OCI-LY7 (cell line): ENCODE measurements at regions not wholly inside any gene's neighbourhood (a gene's known extent, or its start where the extent isn't known, plus 50 kb on each side); places are given as distances from the start of the nearest gene placed in this dataset.

Experiments used
- BruUV-seq: library from RNA; stranded (reverse); fragments of 400-500 nt; replicated peaks from 2 replicates; lab custom pipeline; 2021; lab: Mats Ljungman, UMichigan
- CTCF ChIA-PET: fragments of 300-600 bp; sonication (Branson Sonifier 250); formaldehyde crosslinking; loops from one replicate; lab custom pipeline; 2022; ENCODE audit warnings: antibody characterized with exemption; ENCODE audit not compliant: unreplicated experiment; lab: Charles Lee
- POLR2A ChIA-PET: fragments of 300-600 bp; sonication (Branson Sonifier 250); formaldehyde crosslinking; loops from one replicate; lab custom pipeline; 2022; ENCODE audit warnings: antibody characterized with exemption; lab: Charles Lee
- DNase-seq: peaks from one replicate; pipeline ENCODE4 v3.0.0-alpha.2; 2015; ENCODE audit warnings: low spot score
- H2AFZ ChIP-seq: fragments of 200-600 bp; sonication (generic), shearing (Covaris generic); 2 replicates; pipeline ENCODE4 v1.6.1; 2014; ENCODE audit warnings: mild to moderate bottlenecking, antibody characterized with exemption, low read length, moderate library complexity
- H3K27ac ChIP-seq: fragments of 200-600 bp; sonication (generic); 2 replicates; pipeline ENCODE4 v1.5.1; 2014; ENCODE audit warnings: mixed run types, low read depth, mild to moderate bottlenecking, moderate library complexity, low read length, inconsistent platforms; ENCODE audit not compliant: poor library complexity, severe bottlenecking
- H3K36me3 ChIP-seq: fragments of 200-600 bp; sonication (generic); 2 replicates; pipeline ENCODE4 v1.6.1; 2014; ENCODE audit warnings: mild to moderate bottlenecking, antibody characterized with exemption, low read length, moderate library complexity, mixed read lengths; ENCODE audit not compliant: insufficient read depth
- H3K4me1 ChIP-seq: fragments of 200-600 bp; sonication (generic); 2 replicates; pipeline ENCODE4 v1.5.1; 2014; ENCODE audit warnings: mild to moderate bottlenecking, low read length; ENCODE audit not compliant: insufficient read depth, poor library complexity, severe bottlenecking
- H3K4me2 ChIP-seq: fragments of 200-600 bp; sonication (generic); 2 replicates; pipeline ENCODE4 v1.6.1; 2014; ENCODE audit warnings: mild to moderate bottlenecking, low read length
- H3K4me3 ChIP-seq: fragments of 200-600 bp; sonication (generic); 2 replicates; pipeline ENCODE4 v1.5.1; 2014; ENCODE audit warnings: mild to moderate bottlenecking, low read depth, low read length; ENCODE audit not compliant: poor library complexity, severe bottlenecking
- H3K79me2 ChIP-seq: fragments of 200-600 bp; sonication (generic); 2 replicates; pipeline ENCODE4 v1.6.1; 2016; ENCODE audit warnings: low read depth, mild to moderate bottlenecking, low read length, moderate library complexity, mixed read lengths; ENCODE audit not compliant: insufficient read depth
- H3K9me2 ChIP-seq: fragments of 200-600 bp; sonication (generic); 2 replicates; pipeline ENCODE4 v1.6.1; 2016; ENCODE audit warnings: mild to moderate bottlenecking, low read length, mixed read lengths; ENCODE audit not compliant: insufficient read depth
- H3K9me3 ChIP-seq: fragments of 200-600 bp; sonication (generic); 2 replicates; pipeline ENCODE4 v1.6.1; 2014; ENCODE audit warnings: mild to moderate bottlenecking, mixed run types, low read length, mixed read lengths
- H4K20me1 ChIP-seq: fragments of 200-600 bp; sonication (generic); 2 replicates; pipeline ENCODE4 v1.6.1; 2014; ENCODE audit warnings: mild to moderate bottlenecking, antibody characterized with exemption, low read length, moderate library complexity, mixed read lengths; ENCODE audit not compliant: insufficient read depth
- EZH2phosphoT487 ChIP-seq: fragments of 200-600 bp; sonication (generic); IDR thresholded peaks from 2 replicates; pipeline ENCODE4 v1.6.1; 2018; ENCODE audit warnings: low read depth, borderline replicate concordance, mild to moderate bottlenecking, mixed run types, antibody characterized with exemption, low read length, moderate library complexity, mixed read lengths
- intact Hi-C: fragments of 100-400 bp; cut with micrococcal nuclease; formaldehyde crosslinking; loops from one replicate; pipeline ENCODE4 v1.10.0; 2022; ENCODE audit not compliant: unreplicated experiment
- TF ChIP-seq, protein P1 (sequence below): fragments of 200-600 bp; sonication (generic); conservative IDR thresholded peaks from 2 replicates; pipeline ENCODE4 v1.5.1; 2014; ENCODE audit warnings: mild to moderate bottlenecking, antibody characterized with exemption, low read length, moderate library complexity, mixed read lengths

DNA sequence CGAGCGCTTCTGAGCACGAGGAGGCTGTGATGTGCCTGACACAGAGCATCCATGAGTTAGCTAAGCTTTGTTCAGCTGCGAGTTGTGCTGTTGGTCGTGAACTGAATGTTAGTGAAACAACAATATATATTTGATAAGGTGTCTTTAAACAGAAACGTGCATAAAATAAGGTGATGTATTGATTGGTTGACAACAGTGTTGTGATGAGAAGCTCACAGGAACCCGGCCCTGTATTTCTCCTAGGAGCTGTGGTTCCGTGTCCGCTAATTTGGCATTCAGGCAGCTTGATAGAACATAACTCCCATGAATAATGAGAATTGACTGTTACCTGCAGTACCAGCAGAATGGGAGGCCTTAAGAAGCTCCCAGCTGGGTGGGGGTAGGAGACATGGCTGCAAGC is 146.4 kb upstream of the MYCN start:
- H4K20me1 ChIP-seq = no peaks in the 10 kb centered on the region
- H3K27ac ChIP-seq = no peak overlapping the region
- DNase-seq = no peak
- H3K36me3 ChIP-seq = no peaks in the 10 kb centered on the region
- H2AFZ ChIP-seq = no peak overlapping the region
- H3K4me2 ChIP-seq = no peak overlapping the region
- no peaks in the 10 kb centered on the region for H3K9me2 ChIP-seq
- intact Hi-C loops = no loop called here
- no peaks in the 10 kb centered on the region for H3K79me2 ChIP-seq
- ChIA-PET CTCF (no interaction called here), POLR2A (no interaction called here)
- no peak for TF ChIP-seq EZH2phosphoT487
- H3K4me3 ChIP-seq = no peak overlapping the region
- no peaks in the 10 kb centered on the region for H3K9me3 ChIP-seq
- no peaks in the 10 kb centered on the region for H3K4me1 ChIP-seq
- BruUV-seq = no TSS peak

DNA sequence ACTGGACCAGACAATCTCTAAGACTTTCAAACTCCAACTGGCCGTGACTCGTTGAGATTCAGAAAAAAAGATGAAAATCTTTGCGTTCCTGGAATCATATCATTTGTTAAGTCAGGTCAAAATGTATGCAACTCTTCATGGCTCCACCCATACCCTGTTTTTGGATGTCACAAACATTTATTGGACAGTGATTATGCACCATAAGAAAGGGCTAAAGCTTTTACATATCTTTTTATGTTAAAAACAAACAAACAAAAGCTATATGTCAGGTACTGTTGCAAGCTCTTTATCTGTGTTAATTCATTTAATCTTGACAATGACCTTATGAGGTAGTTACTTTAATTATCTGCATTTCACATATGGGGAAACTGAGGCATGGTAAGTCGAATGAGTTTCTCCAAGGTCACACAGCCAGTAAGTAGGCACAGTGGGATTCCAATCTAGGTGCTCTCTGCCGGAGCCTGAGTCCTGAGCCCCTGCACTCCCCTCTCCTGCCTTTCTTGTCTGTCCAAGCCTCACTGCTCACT is 145.7 kb upstream of the MYCN start:
- H3K36me3 ChIP-seq = no peaks in the 10 kb centered on the region
- H2AFZ ChIP-seq = no peak overlapping the region
- H4K20me1 ChIP-seq = no peaks in the 10 kb centered on the region
- no peak for DNase-seq
- intact Hi-C loops = no loop called here
- no peak overlapping the region for H3K27ac ChIP-seq
- ChIA-PET CTCF (no interaction called here), POLR2A (no interaction called here)
- no peaks in the 10 kb centered on the region for H3K9me2 ChIP-seq
- no peaks in the 10 kb centered on the region for H3K4me1 ChIP-seq
- H3K4me2 ChIP-seq = no peak overlapping the region
- TF ChIP-seq, protein P1, sequence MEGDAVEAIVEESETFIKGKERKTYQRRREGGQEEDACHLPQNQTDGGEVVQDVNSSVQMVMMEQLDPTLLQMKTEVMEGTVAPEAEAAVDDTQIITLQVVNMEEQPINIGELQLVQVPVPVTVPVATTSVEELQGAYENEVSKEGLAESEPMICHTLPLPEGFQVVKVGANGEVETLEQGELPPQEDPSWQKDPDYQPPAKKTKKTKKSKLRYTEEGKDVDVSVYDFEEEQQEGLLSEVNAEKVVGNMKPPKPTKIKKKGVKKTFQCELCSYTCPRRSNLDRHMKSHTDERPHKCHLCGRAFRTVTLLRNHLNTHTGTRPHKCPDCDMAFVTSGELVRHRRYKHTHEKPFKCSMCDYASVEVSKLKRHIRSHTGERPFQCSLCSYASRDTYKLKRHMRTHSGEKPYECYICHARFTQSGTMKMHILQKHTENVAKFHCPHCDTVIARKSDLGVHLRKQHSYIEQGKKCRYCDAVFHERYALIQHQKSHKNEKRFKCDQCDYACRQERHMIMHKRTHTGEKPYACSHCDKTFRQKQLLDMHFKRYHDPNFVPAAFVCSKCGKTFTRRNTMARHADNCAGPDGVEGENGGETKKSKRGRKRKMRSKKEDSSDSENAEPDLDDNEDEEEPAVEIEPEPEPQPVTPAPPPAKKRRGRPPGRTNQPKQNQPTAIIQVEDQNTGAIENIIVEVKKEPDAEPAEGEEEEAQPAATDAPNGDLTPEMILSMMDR = no peak
- no peak for TF ChIP-seq EZH2phosphoT487
- H3K9me3 ChIP-seq = no peaks in the 10 kb centered on the region
- H3K79me2 ChIP-seq = no peaks in the 10 kb centered on the region
- BruUV-seq = no TSS peak
- H3K4me3 ChIP-seq = no peak overlapping the region

- ChIA-PET CTCF (interaction anchor here (0.6 kb wide), 1 partner anchor 218 kb away, joined by 3 read pairs; no protein-coding TSS in a partner anchor), POLR2A (interaction anchor here (0.6 kb wide), 1 partner anchor 516 kb away, joined by 3 read pairs; no protein-coding TSS in a partner anchor)
- no peaks in the 10 kb centered on the region for H4K20me1 ChIP-seq
- H3K79me2 ChIP-seq = no peaks in the 10 kb centered on the region
- H3K4me1 ChIP-seq = no peaks in the 10 kb centered on the region
- no peak for TF ChIP-seq EZH2phosphoT487
- TF ChIP-seq, protein P1 = no peak
- no peak overlapping the region for H3K27ac ChIP-seq
- no peak for DNase-seq
- intact Hi-C loops = no loop called here
- no peaks in the 10 kb centered on the region for H3K9me3 ChIP-seq
- H2AFZ ChIP-seq = no peak overlapping the region
- H3K36me3 ChIP-seq = no peaks in the 10 kb centered on the region
- no peak overlapping the region for H3K4me2 ChIP-seq
- H3K4me3 ChIP-seq = no peak overlapping the region
- no TSS peak for BruUV-seq
- no peaks in the 10 kb centered on the region for H3K9me2 ChIP-seq
Observed at GRCh38 chr2:15795426-15795825, 144.9 kb upstream of the MYCN start.
